ENCODE measurements at regions not wholly inside any gene's neighbourhood (a gene's known extent, or its start where the extent isn't known, plus 50 kb on each side); places are given as distances from the start of the nearest gene placed in this dataset.

DNA sequence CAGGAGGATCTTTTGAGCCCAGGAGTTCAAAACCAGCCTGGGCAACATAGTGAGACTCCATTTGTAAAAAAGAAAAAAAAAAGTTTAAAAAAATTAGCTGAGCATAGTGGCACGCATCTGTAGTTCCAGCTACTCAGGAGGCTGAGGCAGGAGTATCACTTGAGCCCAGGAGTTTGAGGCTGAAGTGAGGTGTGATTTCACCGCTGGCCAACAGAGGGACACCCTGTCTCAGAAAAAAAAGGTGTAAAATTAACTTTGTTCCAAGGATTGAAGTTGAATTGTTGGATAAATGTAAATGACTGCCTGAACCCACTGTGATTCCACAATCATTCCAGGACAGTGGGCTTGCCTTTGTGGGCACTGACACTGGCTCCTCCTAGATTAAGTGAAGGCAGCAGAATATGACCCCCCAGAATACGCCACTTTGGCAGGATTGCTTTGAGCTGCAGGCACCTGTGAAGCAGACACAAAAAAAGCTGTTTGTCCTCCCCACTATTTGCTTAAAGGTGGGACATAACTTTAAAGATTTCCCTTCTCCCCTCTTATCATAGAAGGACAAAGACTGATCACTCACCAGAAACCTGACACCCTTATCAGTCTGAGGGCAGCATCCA, 57.2 kb upstream of the FOXI2 start:
- no peak overlapping the region for H3K27ac ChIP-seq
- intact Hi-C loops (cut with DNase I; ENCODE audit: low total_unique reads) = no loop called here
- 77 to 85% methylated on average over 3 of the region's 3 CpGs for WGBS, 2 donors
- TF ChIP-seq, protein P1, sequence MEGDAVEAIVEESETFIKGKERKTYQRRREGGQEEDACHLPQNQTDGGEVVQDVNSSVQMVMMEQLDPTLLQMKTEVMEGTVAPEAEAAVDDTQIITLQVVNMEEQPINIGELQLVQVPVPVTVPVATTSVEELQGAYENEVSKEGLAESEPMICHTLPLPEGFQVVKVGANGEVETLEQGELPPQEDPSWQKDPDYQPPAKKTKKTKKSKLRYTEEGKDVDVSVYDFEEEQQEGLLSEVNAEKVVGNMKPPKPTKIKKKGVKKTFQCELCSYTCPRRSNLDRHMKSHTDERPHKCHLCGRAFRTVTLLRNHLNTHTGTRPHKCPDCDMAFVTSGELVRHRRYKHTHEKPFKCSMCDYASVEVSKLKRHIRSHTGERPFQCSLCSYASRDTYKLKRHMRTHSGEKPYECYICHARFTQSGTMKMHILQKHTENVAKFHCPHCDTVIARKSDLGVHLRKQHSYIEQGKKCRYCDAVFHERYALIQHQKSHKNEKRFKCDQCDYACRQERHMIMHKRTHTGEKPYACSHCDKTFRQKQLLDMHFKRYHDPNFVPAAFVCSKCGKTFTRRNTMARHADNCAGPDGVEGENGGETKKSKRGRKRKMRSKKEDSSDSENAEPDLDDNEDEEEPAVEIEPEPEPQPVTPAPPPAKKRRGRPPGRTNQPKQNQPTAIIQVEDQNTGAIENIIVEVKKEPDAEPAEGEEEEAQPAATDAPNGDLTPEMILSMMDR (IDR thresholded peaks at IDR 0.05) = peak in 2 of 3 experiments; percentile 25 to 33
- TF ChIP-seq POLR2A (IDR thresholded peaks at IDR 0.05) = no peak
- no peaks in the 10 kb centered on the region for H3K27me3 ChIP-seq
- H3K4me3 ChIP-seq = no peak overlapping the region
- H3K4me1 ChIP-seq = no peaks in the 10 kb centered on the region
- no peaks in the 10 kb centered on the region for H3K9me3 ChIP-seq
- H3K36me3 ChIP-seq (ENCODE audit: low read depth, missing control alignments) = no peaks in the 10 kb centered on the region
- DNase-seq = no peak
